Lower leg skin (tissue), 4 donors: ENCODE measurements at regions not wholly inside any gene's neighbourhood (a gene's known extent, or its start where the extent isn't known, plus 50 kb on each side); places are given as distances from the start of the nearest gene placed in this dataset.

Source experiments
- DNase-seq, 2 donors: peaks; one replicate each; pipeline ENCODE4 v3.0.0-alpha.2; 2019; ENCODE audit warnings: low spot score in 2 of 2
- H3K4me3 ChIP-seq: fragments of 200-600 bp; sonication (generic); 2 replicates; pipeline ENCODE4 v1.5.1; 2017; ENCODE audit warnings: mild to moderate bottlenecking, low read depth; ENCODE audit not compliant: poor library complexity, severe bottlenecking
- CTCF ChIP-seq, 3 donors: fragments of 450-650 bp; IDR thresholded peaks; one replicate each; pipeline ENCODE4 v1.5.1; 2016; ENCODE audit warnings: antibody characterized with exemption in 3 of 3, mild to moderate bottlenecking in 3 of 3, moderate library complexity in 2 of 3
- POLR2A ChIP-seq, 2 donors: fragments of 450-650 bp; IDR thresholded peaks; one replicate each; pipeline ENCODE4 v1.6.1; 2016 to 2017; ENCODE audit warnings: antibody characterized with exemption in 2 of 2, mild to moderate bottlenecking in 1 of 2, moderate library complexity in 1 of 2
- WGBS, 2 donors: methylation state at CpG; one replicate each; pipeline ENCODE4 v1.1.5; 2018; 5-methylcytosine and 5-hydroxymethylcytosine counted together
- intact Hi-C: fragments of 100-400 bp; cut with DNase I; formaldehyde crosslinking; loops from one replicate; pipeline ENCODE4 v1.15.0; 2023; ENCODE audit warnings: low total_unique reads

GRCh38 chr5:91638010-91638409 is 254.9 kb upstream of the ARRDC3 start:
- TF ChIP-seq POLR2A (IDR thresholded peaks at IDR 0.05) (no peak), CTCF (IDR thresholded peaks at IDR 0.05) (no peak)
- no peak overlapping the region for H3K4me3 ChIP-seq
- 94 to 96% methylated on average over 1 of the region's 1 CpG for WGBS, 2 donors
- no peak for DNase-seq
- intact Hi-C loops: no loop called here

GRCh38 chr5:91635950-91636734 is 253.0 kb upstream of the ARRDC3 start:
- H3K4me3 ChIP-seq: no peak overlapping the region
- no peak for TF ChIP-seq CTCF (IDR thresholded peaks at IDR 0.05)
- TF ChIP-seq POLR2A (IDR thresholded peaks at IDR 0.05): no peak
- 60 to 71% methylated on average over 4 of the region's 4 CpGs for WGBS, 2 donors
- DNase-seq: no peak
- intact Hi-C loops: no loop called here

- no peak for DNase-seq
- 31 to 58% methylated on average over 1 of the region's 1 CpG for WGBS, 2 donors
- H3K4me3 ChIP-seq: no peak overlapping the region
- TF ChIP-seq CTCF (IDR thresholded peaks at IDR 0.05) (no peak), POLR2A (IDR thresholded peaks at IDR 0.05) (no peak)
- intact Hi-C loops: no loop called here
These were observed 249.8 kb upstream of the ARRDC3 start for GRCh38 chr5:91632871-91633270.

- intact Hi-C loops: no loop called here
- WGBS, 2 donors: 67 to 80% methylated on average over 2 of the region's 2 CpGs
- no peak for DNase-seq
- no peak overlapping the region for H3K4me3 ChIP-seq
- TF ChIP-seq POLR2A (IDR thresholded peaks at IDR 0.05) (no peak), CTCF (IDR thresholded peaks at IDR 0.05) (no peak)
These were observed 228.6 kb upstream of the ARRDC3 start for GRCh38 chr5:91611746-91612145.

- TF ChIP-seq POLR2A (IDR thresholded peaks at IDR 0.05) (no peak), CTCF (IDR thresholded peaks at IDR 0.05) (no peak)
- intact Hi-C loops: no loop called here
- no peak for DNase-seq
These were observed 224.6 kb upstream of the ARRDC3 start for GRCh38 chr5:91607675-91608074.

GRCh38 chr5:91599863-91600262 is 216.7 kb upstream of the ARRDC3 start:
- no peak for DNase-seq
- TF ChIP-seq POLR2A (IDR thresholded peaks at IDR 0.05): no peak
- WGBS, 2 donors: 80 to 84% methylated on average over 5 of the region's 5 CpGs
- no peak overlapping the region for H3K4me3 ChIP-seq
- intact Hi-C loops: no loop called here

More at GRCh38 chr5:91607675-91608074, 224.6 kb upstream of the ARRDC3 start:
- H3K4me3 ChIP-seq: no peak overlapping the region
